HG03095 (cell line): ENCODE measurements at regions not wholly inside any gene's neighbourhood (a gene's known extent, or its start where the extent isn't known, plus 50 kb on each side); places are given as distances from the start of the nearest gene placed in this dataset.
"Not testable (repeated sequence)": the region's sequence is repeated elsewhere in the genome, so short reads cannot be mapped to it uniquely, and the experiment has no call there.

Experiments
- ATAC-seq: cut with Tn5 transposase; IDR thresholded peaks from one replicate; pipeline ENCODE4 v1.9.1; 2021; ENCODE audit warnings: moderate library complexity; ENCODE audit not compliant: unreplicated experiment

- no peak for ATAC-seq
These were observed 420.9 kb downstream of the GJA1 start for GRCh38 chr6:121856296-121856695.

- no peak for ATAC-seq
These were observed 422.1 kb downstream of the GJA1 start for GRCh38 chr6:121857551-121857950.

GRCh38 chr6:121858310-121858709, 422.9 kb downstream of the GJA1 start:
- no peak for ATAC-seq

- ATAC-seq = no peak
These were observed 423.5 kb downstream of the GJA1 start for GRCh38 chr6:121858986-121859385.

- ATAC-seq = no peak
These were observed 430.4 kb downstream of the GJA1 start for GRCh38 chr6:121865811-121866210.

- ATAC-seq = no peak
These were observed 431.6 kb downstream of the GJA1 start for GRCh38 chr6:121867095-121867494.

GRCh38 chr6:121868206-121868605, 432.8 kb downstream of the GJA1 start:
- no peak for ATAC-seq

GRCh38 chr6:121873595-121873994, 438.1 kb downstream of the GJA1 start:
- ATAC-seq = no peak

- no peak for ATAC-seq
These were observed 441.3 kb downstream of the GJA1 start for GRCh38 chr6:121876721-121877120.

GRCh38 chr6:121879149-121879548, 443.7 kb downstream of the GJA1 start:
- no peak for ATAC-seq

GRCh38 chr6:121880831-121881230, 445.4 kb downstream of the GJA1 start:
- no peak for ATAC-seq

GRCh38 chr6:121881974-121882667, 446.7 kb downstream of the GJA1 start:
- no peak for ATAC-seq

- no peak for ATAC-seq
These were observed 448.6 kb downstream of the GJA1 start for GRCh38 chr6:121884091-121884490.

- no peak for ATAC-seq
These were observed 449.2 kb downstream of the GJA1 start for GRCh38 chr6:121884620-121885019.

GRCh38 chr6:121885399-121886152, 450.1 kb downstream of the GJA1 start:
- no peak for ATAC-seq

GRCh38 chr6:121886223-121886830, 450.9 kb downstream of the GJA1 start:
- no peak for ATAC-seq

- ATAC-seq = no peak
These were observed 452.3 kb downstream of the GJA1 start for GRCh38 chr6:121887724-121888123.

GRCh38 chr6:121890307-121890910, 455.0 kb downstream of the GJA1 start:
- no peak for ATAC-seq

- ATAC-seq = not testable (repeated sequence)
These were observed 460.3 kb downstream of the GJA1 start for GRCh38 chr6:121895731-121896130.

GRCh38 chr6:121896363-121896762, 460.9 kb downstream of the GJA1 start:
- ATAC-seq = no peak

GRCh38 chr6:121896771-121897170, 461.3 kb downstream of the GJA1 start:
- no peak for ATAC-seq

GRCh38 chr6:121897337-121897760, 461.9 kb downstream of the GJA1 start:
- no peak for ATAC-seq
